Activated CD4-positive, alpha-beta memory T cell treated with anti-CD3 and anti-CD28 coated beads, Interleukin-2, amount 10 ng/mL, durations not matched to agents 7 days and 5 days (primary cell): ENCODE measurements at regions not wholly inside any gene's neighbourhood (a gene's known extent, or its start where the extent isn't known, plus 50 kb on each side); places are given as distances from the start of the nearest gene placed in this dataset.

Experiments used
- CTCF ChIA-PET: fragments of 350-600 bp; sonication (Branson Sonifier 250); formaldehyde crosslinking; loops from one replicate; lab custom pipeline; 2021; ENCODE audit warnings: antibody characterized with exemption, inconsistent platforms; lab: Charles Lee
- POLR2A ChIA-PET: fragments of 350-600 bp; sonication (Branson Sonifier 250); formaldehyde crosslinking; loops from one replicate; lab custom pipeline; 2021; ENCODE audit warnings: antibody characterized with exemption; lab: Charles Lee
- DNase-seq: peaks from one replicate; pipeline ENCODE4 v3.0.0-alpha.2; 2020
- H3K27ac Mint-ChIP-seq: one replicate; pipeline ENCODE4 v1.8.0; 2021; ENCODE audit warnings: mild to moderate bottlenecking, mixed read lengths
- H3K27me3 Mint-ChIP-seq: one replicate; pipeline ENCODE4 v1.8.0; 2021; ENCODE audit warnings: mixed read lengths
- H3K36me3 Mint-ChIP-seq: one replicate; pipeline ENCODE4 v1.8.0; 2021; ENCODE audit warnings: low read depth, mixed read lengths
- H3K4me1 Mint-ChIP-seq: one replicate; pipeline ENCODE4 v1.8.0; 2021; ENCODE audit warnings: mixed read lengths
- H3K4me3 Mint-ChIP-seq: one replicate; pipeline ENCODE4 v1.8.0; 2021; ENCODE audit warnings: mild to moderate bottlenecking, mixed read lengths
- H3K9me3 Mint-ChIP-seq: one replicate; pipeline ENCODE4 v1.8.0; 2021; ENCODE audit warnings: mixed read lengths

DNA sequence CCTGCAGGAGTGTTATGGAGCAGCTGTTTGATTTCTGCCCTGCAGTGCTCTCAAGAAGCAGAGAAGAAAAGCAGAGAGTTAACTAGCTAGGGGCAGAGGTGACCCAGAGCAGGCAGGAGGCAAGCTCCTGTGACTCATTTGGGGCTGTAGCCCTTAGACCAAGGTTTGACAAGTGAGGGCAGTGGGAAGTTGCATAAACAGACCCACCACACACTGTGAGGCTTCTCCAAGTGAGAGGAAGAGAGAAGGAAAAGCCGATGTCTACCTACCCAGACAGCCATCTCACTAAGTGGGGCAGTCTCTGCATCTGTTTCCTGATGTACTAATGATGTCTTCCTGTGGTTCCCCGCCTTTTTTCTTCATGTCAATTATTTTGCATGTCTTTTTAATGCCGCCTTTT is 159.9 kb upstream of the NR5A2 start:
- no peaks in the 10 kb centered on the region for H3K36me3 Mint-ChIP-seq
- DNase-seq = no peak
- peaks cover 3% of the 10 kb centered on the region for H3K27me3 Mint-ChIP-seq
- no peak overlapping the region for H3K4me3 Mint-ChIP-seq
- ChIA-PET CTCF (no interaction called here), POLR2A (no interaction called here)
- H3K9me3 Mint-ChIP-seq = no peaks in the 10 kb centered on the region
- H3K27ac Mint-ChIP-seq = no peak overlapping the region
- no peaks in the 10 kb centered on the region for H3K4me1 Mint-ChIP-seq

DNA sequence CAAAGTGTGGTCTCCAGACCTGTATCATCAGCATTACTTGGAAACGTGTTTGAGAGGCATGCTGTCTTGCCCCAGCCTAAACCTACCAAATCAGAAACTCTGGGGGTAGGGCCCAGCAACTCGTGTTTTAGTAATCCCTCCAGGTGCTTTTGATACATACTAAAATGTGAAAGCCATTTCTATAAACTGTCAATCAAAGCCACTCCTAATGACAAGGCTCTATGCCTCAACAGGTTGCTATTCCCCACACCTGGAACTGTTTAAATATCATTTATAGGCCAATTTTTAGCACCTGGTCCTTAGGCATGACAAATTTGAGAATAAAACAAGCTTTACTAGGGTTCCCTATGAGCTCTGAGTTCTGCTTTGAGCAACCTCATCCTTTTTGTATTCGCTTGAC is 158.7 kb upstream of the NR5A2 start:
- no peaks in the 10 kb centered on the region for H3K36me3 Mint-ChIP-seq

DNA sequence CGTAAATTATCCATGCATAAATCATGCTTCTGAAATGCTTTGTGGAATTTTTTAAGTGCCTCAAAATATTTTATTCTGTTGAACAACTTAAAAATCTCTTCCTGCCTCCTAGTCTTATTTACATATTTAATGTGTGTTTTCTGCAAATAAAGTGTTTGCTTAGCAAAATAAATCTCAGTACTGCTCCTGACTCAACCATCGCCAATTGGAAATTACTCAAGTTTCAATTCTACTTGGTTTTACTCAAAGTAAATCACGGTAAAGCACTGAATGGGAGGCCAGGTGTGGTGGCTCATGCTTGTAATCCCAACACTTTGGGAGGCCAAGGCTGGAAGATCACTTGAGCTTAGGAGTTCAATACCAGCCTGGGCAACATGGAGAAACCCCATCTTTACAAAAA is 152.2 kb upstream of the NR5A2 start:
- ChIA-PET CTCF (no interaction called here), POLR2A (no interaction called here)
- H3K4me1 Mint-ChIP-seq = no peaks in the 10 kb centered on the region

More for the DNA sequence above, 158.7 kb upstream of the NR5A2 start:
- POLR2A ChIA-PET = no interaction called here
- DNase-seq = no peak
- Mint-ChIP-seq H3K4me3 (no peak overlapping the region), H3K27me3 (peaks cover 5% of the 10 kb centered on the region), H3K27ac (no peak overlapping the region), H3K9me3 (no peaks in the 10 kb centered on the region), H3K4me1 (no peaks in the 10 kb centered on the region)
- CTCF ChIA-PET = no interaction called here

GRCh38 chr1:199875856-199876255 is 151.7 kb upstream of the NR5A2 start:
- Mint-ChIP-seq H3K36me3 (no peaks in the 10 kb centered on the region), H3K9me3 (no peaks in the 10 kb centered on the region), H3K27ac (no peak overlapping the region), H3K4me1 (no peaks in the 10 kb centered on the region), H3K4me3 (no peak overlapping the region), H3K27me3 (peaks cover 5% of the 10 kb centered on the region)
- ChIA-PET CTCF (no interaction called here), POLR2A (no interaction called here)
- DNase-seq = no peak

More for the DNA sequence above, 152.2 kb upstream of the NR5A2 start:
- H3K4me3 Mint-ChIP-seq = no peak overlapping the region
- H3K9me3 Mint-ChIP-seq = no peaks in the 10 kb centered on the region
- H3K36me3 Mint-ChIP-seq = no peaks in the 10 kb centered on the region
- peaks cover 5% of the 10 kb centered on the region for H3K27me3 Mint-ChIP-seq
- no peak overlapping the region for H3K27ac Mint-ChIP-seq
- no peak for DNase-seq

DNA sequence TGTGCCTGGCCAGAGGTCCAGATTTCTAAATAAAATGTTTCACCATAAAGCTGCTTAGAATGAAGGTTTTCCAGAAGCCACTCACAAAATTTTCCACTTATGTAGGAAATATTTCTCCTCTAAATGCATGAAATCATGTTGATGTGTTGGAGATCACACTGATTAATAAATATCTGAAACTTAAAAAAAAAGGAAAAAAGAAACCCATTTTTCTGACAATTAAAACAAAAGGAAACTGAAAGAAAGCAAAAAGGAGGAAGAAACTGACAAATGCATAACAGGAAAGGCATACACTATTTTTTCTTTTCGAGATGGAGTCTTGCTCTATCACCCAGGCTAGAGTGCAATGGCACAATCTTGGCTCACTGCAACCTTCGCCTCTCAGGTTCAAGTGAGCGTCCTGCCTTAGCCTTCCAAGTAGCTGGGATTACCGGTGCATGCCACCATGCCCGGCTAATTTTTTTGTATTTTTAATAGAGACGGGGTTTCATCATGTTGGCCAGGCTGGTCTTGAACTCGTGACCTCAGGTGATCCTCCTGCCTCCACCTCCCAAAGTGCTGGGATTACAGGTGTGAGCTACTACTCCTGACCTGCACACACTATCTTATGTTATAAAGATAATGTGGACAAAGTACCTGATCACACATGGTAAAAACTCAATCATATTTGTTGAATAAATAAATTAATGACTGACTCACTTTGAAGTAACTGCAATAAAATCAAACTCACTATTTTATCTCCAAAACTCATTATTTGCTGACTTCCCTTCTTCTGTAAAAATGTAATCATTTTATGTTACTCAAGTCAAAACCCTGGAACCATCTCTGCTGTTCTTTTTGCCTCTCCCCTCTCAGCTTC is 149.8 kb upstream of the NR5A2 start:
- no peak for DNase-seq
- ChIA-PET POLR2A (no interaction called here), CTCF (no interaction called here)
- Mint-ChIP-seq H3K27me3 (peaks cover 5% of the 10 kb centered on the region), H3K9me3 (no peaks in the 10 kb centered on the region), H3K4me3 (no peak overlapping the region), H3K36me3 (no peaks in the 10 kb centered on the region), H3K27ac (no peak overlapping the region), H3K4me1 (no peaks in the 10 kb centered on the region)

GRCh38 chr1:199878823-199879222 is 148.7 kb upstream of the NR5A2 start:
- no peaks in the 10 kb centered on the region for H3K9me3 Mint-ChIP-seq
- peaks cover 3% of the 10 kb centered on the region for H3K27me3 Mint-ChIP-seq
- H3K4me1 Mint-ChIP-seq = no peaks in the 10 kb centered on the region
- CTCF ChIA-PET = no interaction called here
- no peaks in the 10 kb centered on the region for H3K36me3 Mint-ChIP-seq
- H3K4me3 Mint-ChIP-seq = no peak overlapping the region
- no peak for DNase-seq
- H3K27ac Mint-ChIP-seq = no peak overlapping the region
- POLR2A ChIA-PET = no interaction called here

DNA sequence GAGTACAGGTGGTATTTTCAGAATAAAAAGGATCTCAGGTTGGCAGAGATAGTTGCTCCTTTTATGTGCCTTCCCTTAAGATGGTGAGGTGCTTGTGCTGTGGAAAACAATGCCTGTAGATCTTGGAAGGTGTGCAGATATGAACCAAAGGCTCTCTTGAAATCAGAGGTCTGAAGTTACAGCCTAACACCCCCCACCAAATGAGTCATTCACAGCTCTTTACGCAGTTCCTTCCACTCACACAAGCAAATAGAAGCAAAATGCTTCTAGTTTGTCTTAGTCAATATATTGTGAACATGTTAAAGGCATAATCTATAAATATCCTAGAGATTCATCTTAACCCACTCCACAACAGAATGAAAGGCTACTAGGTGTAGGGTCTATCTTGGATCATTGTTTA is 128.9 kb upstream of the NR5A2 start:
- Mint-ChIP-seq H3K4me3 (no peak overlapping the region), H3K27me3 (peaks cover 3% of the 10 kb centered on the region), H3K9me3 (no peaks in the 10 kb centered on the region), H3K36me3 (no peaks in the 10 kb centered on the region), H3K27ac (no peak overlapping the region), H3K4me1 (no peaks in the 10 kb centered on the region)
- ChIA-PET POLR2A (no interaction called here), CTCF (interaction anchor here (1.0 kb wide), 1 partner anchor 10 kb away, joined by 5 read pairs; no protein-coding TSS in a partner anchor)
- DNase-seq = no peak

DNA sequence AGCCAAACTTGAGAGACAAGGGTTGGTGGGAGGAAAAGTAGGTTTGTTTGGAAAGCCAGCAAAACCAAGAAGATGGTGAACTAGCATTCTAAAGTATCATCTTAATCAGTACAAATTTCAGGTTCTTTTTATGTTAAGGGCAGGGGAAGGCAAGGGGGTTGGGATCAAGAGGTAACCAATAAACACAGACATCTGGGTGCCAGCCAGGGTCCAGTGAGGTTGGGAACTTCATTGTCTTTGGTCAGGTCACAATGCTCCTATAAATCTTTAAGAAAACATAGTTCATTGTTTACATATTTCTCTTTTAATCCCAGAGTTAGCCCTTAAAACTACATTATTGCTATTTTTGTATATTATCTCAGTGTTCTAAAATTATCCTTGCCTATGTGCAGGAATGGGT is 126.2 kb upstream of the NR5A2 start:
- POLR2A ChIA-PET = no interaction called here
- Mint-ChIP-seq H3K4me1 (no peaks in the 10 kb centered on the region), H3K4me3 (no peak overlapping the region), H3K36me3 (no peaks in the 10 kb centered on the region), H3K27ac (no peak overlapping the region), H3K9me3 (no peaks in the 10 kb centered on the region), H3K27me3 (peaks cover 3% of the 10 kb centered on the region)
- no peak for DNase-seq
- CTCF ChIA-PET = no interaction called here

- POLR2A ChIA-PET = no interaction called here
- Mint-ChIP-seq H3K4me1 (no peaks in the 10 kb centered on the region), H3K9me3 (no peaks in the 10 kb centered on the region), H3K27ac (no peak overlapping the region), H3K36me3 (no peaks in the 10 kb centered on the region), H3K27me3 (no peaks in the 10 kb centered on the region), H3K4me3 (no peak overlapping the region)
- no peak for DNase-seq
- CTCF ChIA-PET = no interaction called here
These were observed 120.1 kb upstream of the NR5A2 start for GRCh38 chr1:199907361-199907760.

DNA sequence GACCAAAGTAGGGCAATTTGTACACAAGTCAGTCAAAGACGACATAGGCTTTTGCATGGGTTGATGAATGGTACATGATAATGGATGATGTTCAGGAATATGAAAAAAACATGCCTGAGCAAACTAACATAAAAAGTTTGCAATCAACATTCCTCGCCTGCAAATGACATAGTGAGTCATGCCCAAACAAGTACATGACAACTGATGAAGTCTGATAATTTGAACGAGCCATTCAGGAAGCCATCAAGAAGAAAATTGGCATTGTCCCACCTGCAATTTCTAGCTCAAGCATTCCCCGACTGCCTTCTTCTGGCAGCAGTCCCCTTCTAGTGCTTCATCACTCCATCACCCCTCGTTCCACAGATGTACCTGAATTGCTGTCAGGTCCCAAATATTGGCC is 118.4 kb upstream of the NR5A2 start:
- H3K9me3 Mint-ChIP-seq = no peaks in the 10 kb centered on the region
- no peak overlapping the region for H3K4me3 Mint-ChIP-seq
- H3K36me3 Mint-ChIP-seq = no peaks in the 10 kb centered on the region
- H3K27me3 Mint-ChIP-seq = no peaks in the 10 kb centered on the region
- POLR2A ChIA-PET = no interaction called here
- DNase-seq = no peak
- no peak overlapping the region for H3K27ac Mint-ChIP-seq
- CTCF ChIA-PET = no interaction called here
- H3K4me1 Mint-ChIP-seq = no peaks in the 10 kb centered on the region

DNA sequence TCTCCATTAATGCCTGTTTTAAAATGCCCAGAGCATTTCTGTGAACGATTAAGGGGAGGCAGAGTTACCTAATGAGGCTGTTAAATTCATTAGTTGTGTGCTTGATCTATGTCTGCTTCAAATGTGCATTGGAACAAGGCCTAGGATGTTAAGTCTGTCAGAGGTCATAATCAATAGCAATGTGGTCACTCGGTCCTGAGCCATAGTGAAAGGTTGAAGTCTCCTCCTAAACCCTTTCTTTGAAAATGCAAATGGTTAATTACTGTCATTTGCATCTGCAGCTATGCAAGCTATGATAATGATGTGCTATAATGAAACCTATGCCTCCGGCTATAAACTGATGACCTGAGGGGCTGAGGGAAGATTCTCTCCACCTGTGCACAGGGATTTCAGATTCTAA is 114.2 kb upstream of the NR5A2 start:
- ChIA-PET POLR2A (no interaction called here), CTCF (no interaction called here)
- no peak for DNase-seq
- H3K27ac Mint-ChIP-seq = no peak overlapping the region
- no peak overlapping the region for H3K4me3 Mint-ChIP-seq
- no peaks in the 10 kb centered on the region for H3K9me3 Mint-ChIP-seq
- no peaks in the 10 kb centered on the region for H3K36me3 Mint-ChIP-seq
- H3K4me1 Mint-ChIP-seq = no peaks in the 10 kb centered on the region
- peaks cover 8% of the 10 kb centered on the region for H3K27me3 Mint-ChIP-seq

GRCh38 chr1:199914546-199914945 is 113.0 kb upstream of the NR5A2 start:
- Mint-ChIP-seq H3K4me3 (no peak overlapping the region), H3K36me3 (no peaks in the 10 kb centered on the region), H3K4me1 (no peaks in the 10 kb centered on the region), H3K9me3 (no peaks in the 10 kb centered on the region), H3K27ac (no peak overlapping the region), H3K27me3 (peaks cover 11% of the 10 kb centered on the region)
- DNase-seq = no peak
- ChIA-PET CTCF (no interaction called here), POLR2A (no interaction called here)

DNA sequence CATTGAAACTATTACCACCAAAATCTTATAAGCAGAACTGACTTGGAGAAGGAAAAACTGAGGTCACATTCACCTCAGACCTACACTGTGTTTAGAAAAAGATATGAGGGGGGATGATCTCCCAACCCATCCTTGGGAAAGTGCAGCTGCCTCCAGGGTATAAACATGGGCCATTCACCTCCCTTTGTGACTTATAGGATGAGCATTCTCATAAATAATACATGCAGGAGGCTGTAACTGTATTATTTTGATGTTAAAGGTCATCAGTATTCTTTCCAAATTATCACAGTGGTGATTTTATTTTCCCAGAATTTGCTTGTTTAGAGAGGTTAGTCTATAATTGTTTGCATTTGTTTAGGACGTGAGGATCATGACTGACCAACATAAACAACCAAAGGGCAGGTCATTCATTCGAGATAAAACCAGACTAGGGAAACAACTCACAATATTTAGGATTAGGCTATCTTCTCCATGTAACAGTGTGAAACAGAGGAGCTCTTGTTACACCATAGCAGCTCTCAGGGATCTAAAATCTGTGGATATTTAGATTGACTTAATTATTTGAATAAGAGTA is 109.2 kb upstream of the NR5A2 start:
- DNase-seq = no peak
- H3K36me3 Mint-ChIP-seq = no peaks in the 10 kb centered on the region
- H3K4me3 Mint-ChIP-seq = no peak overlapping the region
- H3K27me3 Mint-ChIP-seq = peaks cover 20% of the 10 kb centered on the region
- H3K4me1 Mint-ChIP-seq = no peaks in the 10 kb centered on the region
- no peak overlapping the region for H3K27ac Mint-ChIP-seq
- H3K9me3 Mint-ChIP-seq = no peaks in the 10 kb centered on the region
- ChIA-PET POLR2A (no interaction called here), CTCF (no interaction called here)

- CTCF ChIA-PET = no interaction called here
- Mint-ChIP-seq H3K4me1 (no peaks in the 10 kb centered on the region), H3K36me3 (no peaks in the 10 kb centered on the region), H3K9me3 (no peaks in the 10 kb centered on the region), H3K27ac (no peak overlapping the region), H3K27me3 (peaks cover 22% of the 10 kb centered on the region), H3K4me3 (no peak overlapping the region)
- DNase-seq = no peak
- POLR2A ChIA-PET = no interaction called here
These were observed 106.9 kb upstream of the NR5A2 start for GRCh38 chr1:199920635-199921034.
